CD4-positive, alpha-beta T cell treated with Interleukin-6 for 4 hours (primary cell): ENCODE measurements at regions not wholly inside any gene's neighbourhood (a gene's known extent, or its start where the extent isn't known, plus 50 kb on each side); places are given as distances from the start of the nearest gene placed in this dataset.

ENCODE experiments used
- DNase-seq: peaks from one replicate; pipeline ENCODE4 v3.0.0-alpha.2; 2020; ENCODE audit warnings: mixed read lengths

- DNase-seq, result no peak
Measured at GRCh38 chr5:30698217-30698616, 495.3 kb upstream of the CDH6 start.

GRCh38 chr5:30693326-30693725 is 500.2 kb upstream of the CDH6 start:
- DNase-seq, result no peak

GRCh38 chr5:30690931-30691330 is 502.6 kb upstream of the CDH6 start:
- DNase-seq, result no peak

GRCh38 chr5:30687461-30687860 is 506.0 kb upstream of the CDH6 start:
- no peak for DNase-seq

GRCh38 chr5:30686530-30686929 is 507.0 kb upstream of the CDH6 start:
- no peak for DNase-seq

- no peak for DNase-seq
Measured at GRCh38 chr5:30676223-30676840, 517.2 kb upstream of the CDH6 start.

- no peak for DNase-seq
Measured at GRCh38 chr5:30667293-30667692, 526.2 kb upstream of the CDH6 start.

GRCh38 chr5:30663536-30663935 is 530.0 kb upstream of the CDH6 start:
- no peak for DNase-seq

- DNase-seq, result no peak
Measured at GRCh38 chr5:30662373-30662772, 531.1 kb upstream of the CDH6 start.

- DNase-seq, result no peak
Measured at GRCh38 chr5:30661730-30662129, 531.8 kb upstream of the CDH6 start.

GRCh38 chr5:30659417-30659816 is 534.1 kb upstream of the CDH6 start:
- DNase-seq, result no peak

- DNase-seq, result no peak
Measured at GRCh38 chr5:30650311-30650710, 543.2 kb upstream of the CDH6 start.

GRCh38 chr5:30638899-30639298 is 554.6 kb upstream of the CDH6 start:
- DNase-seq, result no peak

GRCh38 chr5:30627945-30628344 is 565.5 kb upstream of the CDH6 start:
- no peak for DNase-seq

- DNase-seq, result no peak
Measured at GRCh38 chr5:30626557-30626956, 566.9 kb upstream of the CDH6 start.

GRCh38 chr5:30620481-30621085 is 572.9 kb upstream of the CDH6 start:
- DNase-seq, result no peak

- DNase-seq, result no peak
Measured at GRCh38 chr5:30608501-30608900, 585.0 kb upstream of the CDH6 start.

GRCh38 chr5:30607301-30607894 is 586.1 kb upstream of the CDH6 start:
- no peak for DNase-seq

GRCh38 chr5:30605693-30606268 is 587.7 kb upstream of the CDH6 start:
- DNase-seq, result no peak

GRCh38 chr5:30604648-30605262 is 588.7 kb upstream of the CDH6 start:
- DNase-seq, result no peak

- DNase-seq, result no peak
Measured at GRCh38 chr5:30600892-30601291, 592.6 kb upstream of the CDH6 start.

- no peak for DNase-seq
Measured at GRCh38 chr5:30596495-30597064, 596.9 kb upstream of the CDH6 start.

GRCh38 chr5:30594331-30594730 is 599.2 kb upstream of the CDH6 start:
- DNase-seq, result no peak

- no peak for DNase-seq
Measured at GRCh38 chr5:30592833-30593232, 600.7 kb upstream of the CDH6 start.
